ENCODE measurements at regions not wholly inside any gene's neighbourhood (a gene's known extent, or its start where the extent isn't known, plus 50 kb on each side); places are given as distances from the start of the nearest gene placed in this dataset.

DNA sequence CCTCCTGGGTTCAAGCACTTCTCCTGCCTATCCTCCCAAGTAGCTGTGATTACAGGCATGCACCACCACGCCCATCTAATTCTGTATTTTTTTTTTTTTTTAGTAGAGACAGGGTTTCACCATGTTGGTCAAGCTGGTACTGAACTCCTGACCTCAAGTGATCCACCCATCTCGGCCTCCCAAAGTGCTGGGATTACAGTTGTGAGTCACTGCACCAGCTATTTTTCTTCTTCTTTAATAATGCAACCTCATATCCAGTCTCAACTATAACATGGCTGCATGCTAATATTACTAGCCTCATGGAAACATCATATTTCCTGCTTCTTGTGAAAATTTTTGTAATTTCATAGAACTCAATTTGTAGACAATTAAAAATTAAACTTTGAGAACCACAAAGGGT is 706.5 kb downstream of the KCTD8 start:
- no peaks in the 10 kb centered on the region for H3K9me3 ChIP-seq
- no peaks in the 10 kb centered on the region for H3K27me3 ChIP-seq
- no peak overlapping the region for H3K27ac ChIP-seq
- 68 to 70% methylated on average over 2 of the region's 2 CpGs for WGBS, 2 donors
- TF ChIP-seq POLR2A (IDR thresholded peaks at IDR 0.05): no peak
- TF ChIP-seq, protein P1, sequence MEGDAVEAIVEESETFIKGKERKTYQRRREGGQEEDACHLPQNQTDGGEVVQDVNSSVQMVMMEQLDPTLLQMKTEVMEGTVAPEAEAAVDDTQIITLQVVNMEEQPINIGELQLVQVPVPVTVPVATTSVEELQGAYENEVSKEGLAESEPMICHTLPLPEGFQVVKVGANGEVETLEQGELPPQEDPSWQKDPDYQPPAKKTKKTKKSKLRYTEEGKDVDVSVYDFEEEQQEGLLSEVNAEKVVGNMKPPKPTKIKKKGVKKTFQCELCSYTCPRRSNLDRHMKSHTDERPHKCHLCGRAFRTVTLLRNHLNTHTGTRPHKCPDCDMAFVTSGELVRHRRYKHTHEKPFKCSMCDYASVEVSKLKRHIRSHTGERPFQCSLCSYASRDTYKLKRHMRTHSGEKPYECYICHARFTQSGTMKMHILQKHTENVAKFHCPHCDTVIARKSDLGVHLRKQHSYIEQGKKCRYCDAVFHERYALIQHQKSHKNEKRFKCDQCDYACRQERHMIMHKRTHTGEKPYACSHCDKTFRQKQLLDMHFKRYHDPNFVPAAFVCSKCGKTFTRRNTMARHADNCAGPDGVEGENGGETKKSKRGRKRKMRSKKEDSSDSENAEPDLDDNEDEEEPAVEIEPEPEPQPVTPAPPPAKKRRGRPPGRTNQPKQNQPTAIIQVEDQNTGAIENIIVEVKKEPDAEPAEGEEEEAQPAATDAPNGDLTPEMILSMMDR (IDR thresholded peaks at IDR 0.05): no peak
- intact Hi-C loops (cut with DNase I): no loop called here
- no peak for DNase-seq
- no peak overlapping the region for H3K4me3 ChIP-seq (replicated peaks in 1 of 3)
- no peaks in the 10 kb centered on the region for H3K36me3 ChIP-seq
- no peaks in the 10 kb centered on the region for H3K4me1 ChIP-seq

DNA sequence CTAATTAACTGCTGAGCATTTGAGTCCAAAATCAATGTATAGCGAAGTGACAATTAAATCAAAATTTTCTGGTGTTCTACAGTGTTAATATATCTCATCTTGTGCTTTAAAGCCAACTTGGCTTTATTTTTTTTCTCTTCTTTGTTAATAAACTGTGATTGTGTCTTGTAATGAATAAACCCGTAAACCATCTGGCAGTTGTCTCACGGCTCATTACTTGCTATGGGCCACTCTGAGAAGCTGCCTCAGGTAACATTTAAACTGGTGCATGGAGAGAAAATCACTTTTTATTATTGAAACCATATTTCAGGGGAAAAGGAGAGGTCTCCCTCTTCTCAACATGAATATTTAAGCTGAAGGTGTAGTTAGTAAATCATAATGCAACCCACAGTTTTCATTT is 694.0 kb downstream of the KCTD8 start:
- Histone ChIP-seq H3K4me3 (replicated peaks in 1 of 3) (no peak overlapping the region), H3K27me3 (no peaks in the 10 kb centered on the region), H3K27ac (no peak overlapping the region), H3K4me1 (peaks cover 0 to 5% of the 10 kb centered on the region in 2 donors), H3K9me3 (no peaks in the 10 kb centered on the region), H3K36me3 (no peaks in the 10 kb centered on the region)
- no peak for DNase-seq
- 86 to 95% methylated on average over 3 of the region's 3 CpGs for WGBS, 2 donors
- intact Hi-C loops (cut with DNase I): no loop called here
- TF ChIP-seq, protein P1 (IDR thresholded peaks at IDR 0.05): no peak
- no peak for TF ChIP-seq POLR2A (IDR thresholded peaks at IDR 0.05)

DNA sequence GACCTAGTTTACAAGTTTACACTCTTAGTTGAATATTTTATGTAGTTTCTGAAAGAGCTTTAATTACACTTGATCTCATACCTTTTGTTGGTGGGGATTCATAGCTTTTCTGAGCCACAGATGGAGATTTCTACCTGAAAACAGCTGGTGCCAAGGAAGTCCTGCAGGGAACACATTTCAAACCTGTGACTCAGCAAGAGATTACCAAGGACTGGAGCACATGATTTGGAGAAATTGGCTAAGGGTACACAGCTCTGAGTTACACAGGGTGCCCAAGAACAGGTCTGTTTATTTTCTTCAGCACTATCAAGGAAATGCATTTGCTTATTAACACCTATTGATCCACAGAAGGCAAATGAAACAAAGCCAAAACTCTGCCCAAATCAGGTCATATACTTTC is 691.5 kb downstream of the KCTD8 start:
- intact Hi-C loops (cut with DNase I): no loop called here
- no peak overlapping the region for H3K27ac ChIP-seq
- H3K36me3 ChIP-seq: no peaks in the 10 kb centered on the region
- peak; percentile 17 to 39 for DNase-seq
- no peak overlapping the region for H3K4me3 ChIP-seq (replicated peaks in 1 of 3)
- peaks cover 0 to 5% of the 10 kb centered on the region in 2 donors for H3K4me1 ChIP-seq
- H3K9me3 ChIP-seq: no peaks in the 10 kb centered on the region
- no peak for TF ChIP-seq POLR2A (IDR thresholded peaks at IDR 0.05)
- TF ChIP-seq, protein P1 (IDR thresholded peaks at IDR 0.05): no peak
- no peaks in the 10 kb centered on the region for H3K27me3 ChIP-seq

DNA sequence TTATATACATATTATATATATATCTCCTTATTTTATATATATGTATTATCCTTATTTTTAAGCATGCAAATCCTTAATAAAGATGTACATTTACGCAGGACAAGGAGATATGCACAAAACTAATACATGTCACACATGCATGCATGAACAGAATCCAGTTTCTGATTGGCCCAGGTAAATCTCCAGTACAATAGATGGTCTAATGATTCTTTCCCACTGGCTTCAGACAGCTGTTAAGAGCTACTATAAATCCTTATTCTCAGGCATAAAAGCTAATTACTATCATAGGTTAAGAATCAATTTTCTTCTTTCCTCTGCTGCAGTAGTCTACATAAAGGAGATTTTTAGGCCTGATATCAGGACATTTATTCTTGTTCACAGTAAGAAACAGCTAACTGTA is 689.8 kb downstream of the KCTD8 start:
- no peak overlapping the region for H3K27ac ChIP-seq
- 94 to 98% methylated on average over 1 of the region's 1 CpG for WGBS, 2 donors
- H3K4me1 ChIP-seq: peaks cover 0 to 5% of the 10 kb centered on the region in 2 donors
- no peak for DNase-seq
- no peaks in the 10 kb centered on the region for H3K27me3 ChIP-seq
- intact Hi-C loops (cut with DNase I): no loop called here
- TF ChIP-seq, protein P1 (IDR thresholded peaks at IDR 0.05): no peak
- no peak for TF ChIP-seq POLR2A (IDR thresholded peaks at IDR 0.05)
- H3K4me3 ChIP-seq (replicated peaks in 1 of 3): no peak overlapping the region
- no peaks in the 10 kb centered on the region for H3K9me3 ChIP-seq
- H3K36me3 ChIP-seq: no peaks in the 10 kb centered on the region

DNA sequence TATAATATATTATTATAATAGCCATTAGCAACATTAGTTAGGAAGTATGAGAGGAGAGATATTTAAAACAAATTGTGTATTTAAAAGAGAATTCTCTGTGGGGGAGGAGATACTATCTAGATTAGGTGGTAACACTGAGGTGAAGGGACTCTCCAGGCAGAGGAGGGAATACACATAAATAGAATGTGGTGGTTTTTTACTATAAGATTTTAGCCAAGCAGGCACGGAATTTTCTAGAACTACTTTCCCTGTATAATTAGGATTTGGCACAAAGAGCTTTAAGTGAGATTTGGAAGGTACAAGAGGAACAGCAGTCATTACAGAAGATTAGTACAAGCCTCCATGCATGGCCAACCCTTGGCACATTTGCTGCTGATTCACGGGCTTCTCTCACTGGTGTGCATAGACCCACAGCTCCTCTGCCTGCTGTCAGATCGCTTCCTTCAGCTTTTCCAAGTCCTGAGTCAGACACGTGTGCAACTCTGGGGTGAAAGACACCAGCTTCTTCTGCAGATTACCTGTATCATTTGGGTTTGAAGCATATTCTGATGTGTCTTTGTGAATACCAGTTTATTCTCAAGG is 685.5 kb downstream of the KCTD8 start:
- TF ChIP-seq POLR2A (IDR thresholded peaks at IDR 0.05): no peak
- TF ChIP-seq, protein P1 (IDR thresholded peaks at IDR 0.05): no peak
- WGBS, 2 donors: 21 to 25% methylated on average over 4 of the region's 4 CpGs
- intact Hi-C loops (cut with DNase I): no loop called here
- Histone ChIP-seq H3K4me3 (replicated peaks in 1 of 3) (no peak overlapping the region), H3K27me3 (no peaks in the 10 kb centered on the region), H3K36me3 (no peaks in the 10 kb centered on the region), H3K9me3 (no peaks in the 10 kb centered on the region), H3K4me1 (no peaks in the 10 kb centered on the region), H3K27ac (peak overlapping the region in 1 of 3 donors; percentile 18)
- DNase-seq: peak; percentile 76 to 88
